NCI-H345 (cell line): ENCODE measurements at regions not wholly inside any gene's neighbourhood (a gene's known extent, or its start where the extent isn't known, plus 50 kb on each side); places are given as distances from the start of the nearest gene placed in this dataset.
"Not testable (repeated sequence)": the region's sequence is repeated elsewhere in the genome, so short reads cannot be mapped to it uniquely, and the experiment has no call there.

Experiments used
- DNase-seq: peaks from one replicate; lab custom pipeline; 2025; lab: John Stamatoyannopoulos, UW

GRCh38 chr3:83251490-83251889 is 1490.0 kb upstream of the GBE1 start:
- no peak for DNase-seq

GRCh38 chr3:83250613-83251012 is 1489.2 kb upstream of the GBE1 start:
- DNase-seq, result no peak

GRCh38 chr3:83248454-83248853 is 1487.0 kb upstream of the GBE1 start:
- no peak for DNase-seq

DNA sequence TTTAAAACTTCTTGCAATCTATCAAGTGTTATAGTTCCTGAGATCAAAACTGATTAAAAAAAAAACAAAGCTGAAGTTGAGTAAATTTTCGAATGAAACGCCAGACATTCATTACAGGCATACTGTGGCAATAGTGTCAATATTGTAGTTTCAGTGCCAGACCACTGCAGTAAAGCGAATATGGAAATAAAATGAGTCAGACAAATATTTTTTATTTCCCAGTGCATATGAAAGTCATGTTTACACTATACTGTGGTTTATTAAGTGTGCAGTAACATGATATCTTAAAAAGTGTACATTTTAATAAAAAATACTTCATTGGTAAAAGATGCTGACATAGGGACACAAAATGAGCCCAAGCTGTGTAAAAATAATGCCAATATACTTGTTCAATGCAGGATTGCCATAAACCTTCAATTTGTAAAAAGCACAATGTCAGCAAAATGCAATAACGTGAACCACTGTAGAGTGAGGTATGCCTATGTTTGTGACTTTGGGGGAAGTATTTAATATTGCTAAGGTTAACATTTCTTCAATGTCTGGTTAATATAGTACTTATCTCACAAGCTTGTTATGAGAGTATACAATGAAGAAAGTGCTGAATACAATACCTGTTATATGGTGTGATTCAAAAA is 1473.9 kb upstream of the GBE1 start:
- DNase-seq, result no peak

- DNase-seq, result no peak
Measured at GRCh38 chr3:83233715-83234114, 1472.3 kb upstream of the GBE1 start.

DNA sequence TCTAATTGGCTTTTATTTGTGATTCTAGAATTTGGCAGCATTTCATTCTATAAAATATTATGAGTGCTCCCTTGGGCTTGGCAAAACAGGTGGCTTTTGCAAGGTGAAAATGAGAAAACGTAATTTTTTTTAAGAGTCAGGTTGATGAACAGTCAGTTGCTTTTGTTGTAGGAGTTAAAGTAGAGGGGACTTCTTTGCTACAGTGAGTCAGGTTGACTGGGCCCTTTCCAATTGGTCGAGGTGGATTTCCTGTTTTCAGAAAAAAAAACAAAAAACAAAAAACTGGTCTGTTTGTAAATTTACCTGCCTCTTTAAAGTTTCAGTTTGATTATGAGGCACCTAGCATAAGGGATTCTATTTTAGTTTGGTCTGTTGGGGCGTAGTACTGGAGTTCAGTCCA is 1469.4 kb upstream of the GBE1 start:
- DNase-seq, result no peak

DNA sequence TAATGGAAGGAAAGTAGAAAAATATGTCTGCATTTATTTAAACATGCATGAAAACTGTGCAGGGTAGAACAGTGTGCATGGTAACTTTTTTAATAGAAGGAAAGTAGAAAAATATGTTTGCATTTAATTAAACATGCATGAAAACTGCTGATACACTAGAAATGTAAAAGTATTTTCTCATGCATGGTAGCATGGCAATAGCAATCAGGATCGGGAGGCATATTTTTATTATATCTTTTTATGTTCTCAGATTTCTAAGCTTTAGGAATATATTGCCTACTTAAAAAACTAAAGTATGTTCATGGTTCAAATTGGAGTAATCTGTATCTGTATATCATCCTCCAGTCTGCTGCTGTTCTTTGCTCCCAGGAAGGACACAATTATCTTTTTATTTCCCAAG is 1468.9 kb upstream of the GBE1 start:
- no peak for DNase-seq

GRCh38 chr3:83226751-83227150 is 1465.3 kb upstream of the GBE1 start:
- DNase-seq, result no peak

DNA sequence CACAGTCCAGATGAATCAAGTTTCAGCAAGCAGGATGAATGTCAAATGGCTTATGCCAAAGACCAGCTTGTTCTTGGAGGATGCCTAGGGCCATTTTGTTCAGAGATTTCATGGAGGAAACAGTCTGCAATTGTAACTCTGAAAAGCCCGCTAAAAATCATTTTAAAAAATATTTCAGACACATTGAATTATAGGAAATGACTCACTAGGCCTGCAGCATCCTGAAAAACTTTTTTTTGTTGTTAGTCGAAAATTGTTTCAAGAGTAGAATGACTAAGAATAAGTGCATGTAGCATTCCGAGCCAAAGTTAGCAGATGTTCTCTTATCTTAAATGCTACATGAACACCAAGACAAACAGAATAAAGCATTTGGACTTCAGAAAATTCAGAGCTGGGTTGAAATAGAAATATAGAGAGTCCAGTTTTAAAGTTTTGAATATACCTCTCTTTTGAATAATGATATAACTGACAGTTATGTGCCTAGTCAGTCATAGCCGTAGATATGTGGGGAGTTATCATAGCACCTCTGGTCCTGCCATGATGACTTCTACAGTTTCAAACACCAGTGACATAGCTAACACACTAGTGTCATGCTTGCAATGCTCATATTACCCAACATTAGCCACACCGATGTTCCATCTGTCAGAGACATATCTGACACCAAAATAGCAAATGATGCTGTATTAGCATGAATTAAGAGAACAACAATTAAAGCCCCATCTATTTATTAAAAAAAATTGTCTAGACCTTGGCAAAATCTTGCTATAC is 1462.8 kb upstream of the GBE1 start:
- DNase-seq, result no peak

- DNase-seq, result no peak
Measured at GRCh38 chr3:83218383-83219200, 1457.1 kb upstream of the GBE1 start.

GRCh38 chr3:83217595-83218118 is 1456.2 kb upstream of the GBE1 start:
- DNase-seq, result not testable (repeated sequence)

DNA sequence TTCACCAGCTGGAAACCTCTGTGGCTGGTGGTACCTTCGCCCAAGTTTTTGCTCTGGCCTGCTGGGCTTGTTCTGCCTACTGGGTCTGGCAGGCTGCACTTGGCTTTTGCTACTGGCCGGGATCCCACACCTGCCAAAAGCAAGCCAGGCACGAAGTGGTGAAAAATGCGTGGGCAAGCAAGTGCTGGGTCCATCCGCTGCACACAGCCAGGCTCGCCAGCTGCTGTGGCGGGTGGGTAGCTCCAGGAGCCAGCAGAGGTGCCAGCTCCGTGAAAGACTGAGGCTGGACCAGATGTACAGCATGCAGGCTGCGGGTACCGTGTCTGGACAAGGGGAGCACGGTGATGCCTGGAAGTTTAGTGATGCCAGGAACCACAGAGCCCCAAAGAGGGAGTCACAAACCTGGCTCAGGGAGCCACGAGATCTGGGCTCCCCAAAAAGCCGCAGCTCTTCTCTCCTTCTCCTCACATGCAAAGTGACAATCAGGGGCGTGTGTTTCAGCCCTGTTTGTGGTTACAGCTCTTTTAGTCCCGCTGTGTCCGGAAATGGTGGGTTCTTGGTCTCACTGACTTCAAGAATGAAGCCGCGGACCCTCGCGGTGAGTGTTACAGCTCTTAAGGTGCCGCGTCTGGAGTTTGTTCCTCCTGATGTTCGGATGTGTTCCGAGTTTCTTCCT is 1455.6 kb upstream of the GBE1 start:
- no peak for DNase-seq

DNA sequence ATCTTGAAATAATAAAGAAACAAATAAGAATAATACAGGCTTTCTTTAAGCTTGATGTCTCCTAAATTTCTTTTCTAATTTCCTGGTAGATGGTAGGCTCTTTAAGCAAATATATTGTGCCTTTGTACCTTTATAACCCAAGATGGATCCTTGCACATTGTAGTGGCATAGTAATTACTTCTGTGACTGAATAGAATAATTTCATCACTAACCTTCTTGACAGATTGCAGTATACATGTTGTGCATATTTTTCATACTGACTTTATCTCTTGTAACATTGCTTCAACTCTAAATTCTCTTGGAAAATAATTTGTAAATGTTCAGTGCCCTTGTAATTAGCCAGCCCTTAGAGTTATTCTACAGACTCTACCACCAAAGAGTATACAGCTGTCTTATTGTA is 1433.8 kb upstream of the GBE1 start:
- DNase-seq, result no peak

DNA sequence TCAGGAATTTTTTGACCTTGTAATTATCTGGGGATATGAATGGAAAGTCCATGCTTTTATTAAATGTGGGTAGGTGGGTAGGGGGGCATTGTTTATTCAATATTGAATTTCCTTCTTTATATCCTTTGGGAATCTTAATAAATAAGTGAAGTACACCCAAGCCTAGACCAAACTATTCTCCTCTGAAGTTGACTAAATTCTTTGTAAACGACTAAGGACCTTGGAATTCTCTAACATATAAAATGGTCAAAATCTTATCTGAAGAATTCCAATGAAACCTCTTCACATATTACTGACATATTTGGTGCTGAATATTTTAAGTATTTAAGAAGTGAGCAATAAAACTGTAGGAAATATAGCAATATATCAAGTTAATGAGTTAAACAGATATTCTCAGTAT is 1432.1 kb upstream of the GBE1 start:
- DNase-seq, result no peak

- DNase-seq, result no peak
Measured at GRCh38 chr3:83189634-83190033, 1428.2 kb upstream of the GBE1 start.

DNA sequence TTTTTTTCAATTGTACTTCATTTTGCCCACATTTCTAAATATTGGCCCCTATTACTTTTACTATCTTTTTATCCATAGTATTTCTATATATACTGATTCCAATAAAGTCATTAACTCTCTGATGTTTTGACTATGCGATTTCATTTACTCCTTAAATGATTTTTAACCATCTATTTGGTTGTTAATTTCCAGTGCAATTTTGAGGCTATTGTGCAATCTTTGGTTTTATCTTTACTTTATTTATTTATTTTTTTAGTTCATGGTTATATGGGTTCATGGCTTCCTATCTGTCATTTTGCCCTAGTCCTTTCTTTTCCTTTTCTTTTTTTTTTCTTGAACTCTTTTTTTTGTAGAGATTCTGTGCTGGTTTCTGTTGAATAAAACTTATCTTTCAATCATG is 1408.0 kb upstream of the GBE1 start:
- no peak for DNase-seq

- no peak for DNase-seq
Measured at GRCh38 chr3:83150896-83151295, 1389.5 kb upstream of the GBE1 start.

DNA sequence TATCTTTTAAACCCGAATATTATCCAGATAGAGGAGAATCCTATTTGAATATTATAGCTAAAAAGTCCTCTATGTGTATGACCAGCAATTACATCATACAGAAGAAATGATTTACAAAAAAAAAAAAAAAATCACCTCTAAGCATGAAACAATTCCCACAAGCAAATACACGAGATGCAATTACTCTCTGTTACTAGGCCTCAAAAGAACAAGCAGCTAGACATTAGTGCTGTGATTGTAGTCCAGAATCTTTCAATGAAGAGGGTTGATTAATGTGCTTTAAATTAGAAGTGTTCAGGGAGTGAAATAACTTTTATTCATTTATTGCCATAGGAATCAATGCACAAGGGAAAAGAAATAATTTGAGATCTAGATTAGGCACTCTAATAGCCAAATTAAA is 1379.5 kb upstream of the GBE1 start:
- DNase-seq, result no peak

DNA sequence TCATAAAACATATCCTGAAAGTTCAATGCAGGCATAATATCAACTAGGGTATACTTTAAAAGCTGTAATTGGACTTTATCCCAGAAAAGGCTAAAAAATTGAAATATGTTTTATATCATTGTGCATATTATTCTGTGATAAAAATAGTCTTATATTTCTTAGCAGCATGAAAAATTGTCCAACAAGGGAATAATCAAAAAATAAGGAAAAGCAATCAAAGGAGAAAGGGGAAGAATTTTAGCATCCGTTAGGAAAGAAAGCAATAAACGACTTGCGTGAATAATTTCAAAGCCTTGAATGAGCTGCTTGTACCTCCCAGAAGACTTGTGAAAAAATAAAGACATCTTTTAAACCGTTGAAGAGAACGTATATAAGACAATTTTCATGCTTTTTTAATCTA is 1369.8 kb upstream of the GBE1 start:
- DNase-seq, result no peak

- DNase-seq, result no peak
Measured at GRCh38 chr3:83122774-83123350, 1361.4 kb upstream of the GBE1 start.

DNA sequence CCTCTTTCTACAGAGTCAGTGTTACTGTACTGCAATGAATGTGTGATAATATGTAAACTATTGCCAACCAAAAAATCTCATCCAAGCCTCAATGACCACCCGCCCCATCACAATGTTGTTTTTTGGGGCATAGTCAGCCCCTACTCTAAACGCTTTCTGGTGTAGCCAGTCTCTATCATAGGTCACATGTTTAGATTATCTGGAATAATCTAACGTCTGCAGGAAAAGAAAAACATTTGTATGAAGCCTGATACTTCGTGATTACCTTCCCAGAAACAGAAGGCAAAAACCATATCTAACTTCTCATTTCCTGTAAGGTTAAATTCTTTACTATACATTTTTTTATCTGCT is 1331.8 kb upstream of the GBE1 start:
- no peak for DNase-seq
